CD14-positive monocyte (primary cell): ENCODE measurements at regions not wholly inside any gene's neighbourhood (a gene's known extent, or its start where the extent isn't known, plus 50 kb on each side); places are given as distances from the start of the nearest gene placed in this dataset.

Experiments used
- DNase-seq, 3 donors: peaks; one replicate each; pipeline ENCODE4 v3.0.0-alpha.2; 2011 to 2022
- H2AFZ ChIP-seq: 2 replicates; pipeline ENCODE4 v1.6.0; 2012; ENCODE audit warnings: mild to moderate bottlenecking, low read depth, low read length, inconsistent platforms; ENCODE audit not compliant: insufficient read depth, poor library complexity, severe bottlenecking
- H3K27ac ChIP-seq, 2 donors: 1 replicate in 1 of 2; 2 replicates in 1 of 2; pipeline ENCODE4 v1.5.1; 2012 to 2013; ENCODE audit warnings: low read length in 2 of 2, control low read depth in 1 of 2, inconsistent platforms in 1 of 2, low read depth in 1 of 2, mild to moderate bottlenecking in 1 of 2
- H3K27me3 ChIP-seq, 2 donors: one replicate each; pipeline versions ENCODE4 v1.6.0 to v1.6.1; 2011 to 2013; ENCODE audit warnings: low read length in 2 of 2; ENCODE audit not compliant: control insufficient read depth in 2 of 2, insufficient read depth in 2 of 2
- H3K36me3 ChIP-seq, 2 donors: replicated peaks in 1 of 2; 1 replicate in 1 of 2; 2 replicates in 1 of 2; pipeline versions ENCODE4 v1.5.1 to v1.6.1; 2012 to 2013; ENCODE audit warnings: low read length in 2 of 2, control low read depth in 1 of 2, inconsistent platforms in 1 of 2, mild to moderate bottlenecking in 1 of 2; ENCODE audit not compliant: insufficient read depth in 2 of 2, control insufficient read depth in 1 of 2
- H3K4me1 ChIP-seq, 2 donors: 1 replicate in 1 of 2; 2 replicates in 1 of 2; pipeline versions ENCODE4 v1.5.1 to v1.6.1; 2012 to 2013; ENCODE audit warnings: low read length in 2 of 2, control low read depth in 1 of 2, inconsistent platforms in 1 of 2, mild to moderate bottlenecking in 1 of 2, moderate library complexity in 1 of 2; ENCODE audit not compliant: insufficient read depth in 2 of 2, control insufficient read depth in 1 of 2
- H3K4me2 ChIP-seq: replicated peaks from 2 replicates; pipeline ENCODE3; 2012; ENCODE audit warnings: low read length, moderate library complexity, mild to moderate bottlenecking; ENCODE audit not compliant: poor library complexity, severe bottlenecking; ENCODE audit errors: extremely low read depth
- H3K4me3 ChIP-seq, 3 experiments: fragments of 200-600 bp in 1 of 3; sonication (generic) in 1 of 3; replicated peaks in 1 of 3; 1 replicate in 2 of 3; 2 replicates in 1 of 3; pipeline ENCODE4 v1.5.1; 2011 to 2013; ENCODE audit warnings: low read length in 3 of 3, mild to moderate bottlenecking in 3 of 3, control low read depth in 2 of 3, low read depth in 2 of 3, inconsistent platforms in 1 of 3, moderate library complexity in 1 of 3
- H3K79me2 ChIP-seq: 2 replicates; pipeline ENCODE4 v1.6.0; 2012; ENCODE audit warnings: mild to moderate bottlenecking, control low read depth, inconsistent platforms, low read length, moderate library complexity; ENCODE audit not compliant: insufficient read depth
- H3K9ac ChIP-seq: 2 replicates; pipeline ENCODE4 v1.6.0; 2017; ENCODE audit warnings: low read length, mild to moderate bottlenecking; ENCODE audit not compliant: insufficient read depth, poor library complexity, severe bottlenecking
- H3K9me3 ChIP-seq, 2 donors: replicated peaks in 1 of 2; 1 replicate in 1 of 2; 2 replicates in 1 of 2; pipeline versions ENCODE4 v1.5.1 to v1.6.1; 2012 to 2013; ENCODE audit warnings: low read length in 2 of 2, control low read depth in 1 of 2; ENCODE audit not compliant: control insufficient read depth in 1 of 2, insufficient read depth in 1 of 2
- H4K20me1 ChIP-seq: 2 replicates; pipeline ENCODE4 v1.6.0; 2012; ENCODE audit warnings: mild to moderate bottlenecking, low read length, control low read depth, moderate library complexity; ENCODE audit not compliant: insufficient read depth
- H3K27ac Mint-ChIP-seq, 7 donors: one replicate each; pipeline ENCODE4 v1.8.0; 2020; ENCODE audit warnings: mild to moderate bottlenecking in 7 of 7, mixed read lengths in 7 of 7, moderate library complexity in 6 of 7, inconsistent platforms in 2 of 7
- H3K27me3 Mint-ChIP-seq, 3 donors: one replicate each; pipeline ENCODE4 v1.8.0; 2021 to 2022; ENCODE audit warnings: low read depth in 3 of 3, mild to moderate bottlenecking in 3 of 3, mixed read lengths in 3 of 3, moderate library complexity in 3 of 3, inconsistent platforms in 1 of 3
- H3K36me3 Mint-ChIP-seq, 2 donors: one replicate each; pipeline ENCODE4 v1.8.0; 2020; ENCODE audit warnings: mixed read lengths in 2 of 2, inconsistent platforms in 1 of 2, mild to moderate bottlenecking in 1 of 2
- H3K4me1 Mint-ChIP-seq: one replicate; pipeline ENCODE4 v1.8.0; 2020; ENCODE audit warnings: mild to moderate bottlenecking, mixed read lengths
- H3K4me3 Mint-ChIP-seq, 2 donors: one replicate each; pipeline ENCODE4 v1.8.0; 2020; ENCODE audit warnings: mild to moderate bottlenecking in 2 of 2, mixed read lengths in 2 of 2, moderate library complexity in 1 of 2
- H3K9me3 Mint-ChIP-seq, 7 donors: one replicate each; pipeline ENCODE4 v1.8.0; 2020 to 2022; ENCODE audit warnings: mixed read lengths in 7 of 7, mild to moderate bottlenecking in 6 of 7, moderate library complexity in 6 of 7, inconsistent platforms in 2 of 7
- WGBS: methylation state at CpG from one replicate; pipeline ENCODE4 v1.1.5; 2013; ENCODE audit warnings: missing lambda C conversion rate; ENCODE audit not compliant: insufficient coverage; 5-methylcytosine and 5-hydroxymethylcytosine counted together
- intact Hi-C, 2 donors: fragments of 100-400 bp; cut with micrococcal nuclease; formaldehyde crosslinking; loops; one replicate each; pipeline versions ENCODE4 v1.15.0 to v1.15.1; 2023
- TF ChIP-seq, protein P1 (sequence below): fragments of 200-600 bp; IDR thresholded peaks from one replicate; pipeline ENCODE4 v1.8.0; 2022; ENCODE audit warnings: antibody characterized with exemption, mild to moderate bottlenecking

GRCh38 chr2:225989809-225990208 is 590.3 kb downstream of the NYAP2 start:
- Histone ChIP-seq H3K4me3 (no peak overlapping the region), H3K9ac (no peak overlapping the region), H3K79me2 (no peaks in the 10 kb centered on the region), H3K9me3 (no peaks in the 10 kb centered on the region), H3K27me3 (no peaks in the 10 kb centered on the region), H2AFZ (peak overlapping the region; percentile 35), H3K36me3 (no peaks in the 10 kb centered on the region), H3K4me1 (no peaks in the 10 kb centered on the region), H3K4me2 (no peak overlapping the region), H3K27ac (no peak overlapping the region), H4K20me1 (no peaks in the 10 kb centered on the region)
- Mint-ChIP-seq H3K27me3 (peaks cover 0 to 8% (median 0%) of the 10 kb centered on the region in 3 donors), H3K36me3 (no peaks in the 10 kb centered on the region), H3K4me1 (no peaks in the 10 kb centered on the region), H3K27ac (peak overlapping the region in 1 of 7 donors; percentile 3), H3K4me3 (no peak overlapping the region), H3K9me3 (peaks cover 1 to 13% (median 4%) of the 10 kb centered on the region in 7 donors)
- intact Hi-C loops, result no loop called here
- WGBS, result 90% methylated on average over 2 of the region's 4 CpGs
- TF ChIP-seq, protein P1, sequence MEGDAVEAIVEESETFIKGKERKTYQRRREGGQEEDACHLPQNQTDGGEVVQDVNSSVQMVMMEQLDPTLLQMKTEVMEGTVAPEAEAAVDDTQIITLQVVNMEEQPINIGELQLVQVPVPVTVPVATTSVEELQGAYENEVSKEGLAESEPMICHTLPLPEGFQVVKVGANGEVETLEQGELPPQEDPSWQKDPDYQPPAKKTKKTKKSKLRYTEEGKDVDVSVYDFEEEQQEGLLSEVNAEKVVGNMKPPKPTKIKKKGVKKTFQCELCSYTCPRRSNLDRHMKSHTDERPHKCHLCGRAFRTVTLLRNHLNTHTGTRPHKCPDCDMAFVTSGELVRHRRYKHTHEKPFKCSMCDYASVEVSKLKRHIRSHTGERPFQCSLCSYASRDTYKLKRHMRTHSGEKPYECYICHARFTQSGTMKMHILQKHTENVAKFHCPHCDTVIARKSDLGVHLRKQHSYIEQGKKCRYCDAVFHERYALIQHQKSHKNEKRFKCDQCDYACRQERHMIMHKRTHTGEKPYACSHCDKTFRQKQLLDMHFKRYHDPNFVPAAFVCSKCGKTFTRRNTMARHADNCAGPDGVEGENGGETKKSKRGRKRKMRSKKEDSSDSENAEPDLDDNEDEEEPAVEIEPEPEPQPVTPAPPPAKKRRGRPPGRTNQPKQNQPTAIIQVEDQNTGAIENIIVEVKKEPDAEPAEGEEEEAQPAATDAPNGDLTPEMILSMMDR, result no peak
- DNase-seq, result no peak

DNA sequence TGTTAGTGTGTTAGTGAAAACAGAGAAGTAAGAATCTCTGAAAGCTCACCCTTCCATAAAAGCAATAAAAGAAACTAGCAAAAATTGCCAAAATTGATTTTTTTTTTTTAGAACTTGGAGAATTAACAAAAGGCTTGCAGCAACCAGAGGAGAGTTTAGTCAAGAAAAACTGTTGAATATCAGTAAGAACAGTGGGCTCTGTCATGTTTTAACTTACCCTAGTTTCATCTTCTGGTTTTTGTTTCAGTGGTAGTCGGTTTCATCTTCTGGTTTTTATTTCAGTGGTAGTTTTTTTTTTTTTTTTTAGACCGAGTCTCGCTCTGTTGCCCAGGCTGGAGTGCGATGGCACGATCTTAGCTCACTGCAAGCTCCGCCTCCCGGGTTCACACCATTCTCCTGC is 580.9 kb downstream of the NYAP2 start:
- Histone ChIP-seq H3K9ac (no peak overlapping the region), H3K27me3 (no peaks in the 10 kb centered on the region), H3K9me3 (peaks cover 10 to 12% of the 10 kb centered on the region in 2 donors), H3K4me3 (no peak overlapping the region), H3K4me2 (no peak overlapping the region), H2AFZ (no peak overlapping the region), H3K4me1 (no peaks in the 10 kb centered on the region), H3K79me2 (no peaks in the 10 kb centered on the region), H3K27ac (no peak overlapping the region), H3K36me3 (no peaks in the 10 kb centered on the region), H4K20me1 (no peaks in the 10 kb centered on the region)
- intact Hi-C loops, result no loop called here
- Mint-ChIP-seq H3K27ac (no peak overlapping the region), H3K4me1 (no peaks in the 10 kb centered on the region), H3K27me3 (peaks cover 0 to 2% (median 1%) of the 10 kb centered on the region in 3 donors), H3K4me3 (no peak overlapping the region), H3K36me3 (no peaks in the 10 kb centered on the region), H3K9me3 (peaks cover 7 to 22% (median 13%) of the 10 kb centered on the region in 7 donors)
- TF ChIP-seq, protein P1, result no peak
- DNase-seq, result no peak
- WGBS, result no CpG with 5 or more reads among the region's 7 CpGs
